ENCODE measurements at regions not wholly inside any gene's neighbourhood (a gene's known extent, or its start where the extent isn't known, plus 50 kb on each side); places are given as distances from the start of the nearest gene placed in this dataset.

GRCh38 chr1:36650200-36651065 is 167.7 kb upstream of the CSF3R start:
- Histone ChIP-seq H3K4me1 (ENCODE audit: low read length) (peaks cover 9% of the 10 kb centered on the region; the same call in 1 of the 2 replicates), H3K27ac (ENCODE audit: low read length) (no peak overlapping the region), H3K4me3 (ENCODE audit: low read length) (no peak overlapping the region), H3K36me3 (replicated peaks; ENCODE audit: insufficient read depth, low read length) (no peaks in the 10 kb centered on the region), H4K20me1 (ENCODE audit: insufficient read depth, low read length) (no peaks in the 10 kb centered on the region), H3K9me2 (replicated peaks; ENCODE audit: insufficient read depth, low read length) (no peaks in the 10 kb centered on the region), H3K9ac (ENCODE audit: low read length) (no peak overlapping the region), H3K27me3 (replicated peaks; ENCODE audit: insufficient read depth, low read length) (peaks cover 12% of the 10 kb centered on the region; the same call in 1 of the 2 replicates), H2AFZ (ENCODE audit: low read length) (no peak overlapping the region), H3F3A (ENCODE audit: insufficient read depth, low read length) (no peaks in the 10 kb centered on the region), H3K9me3 (replicated peaks; ENCODE audit: insufficient read depth, low read length) (no peaks in the 10 kb centered on the region), H3K79me2 (ENCODE audit: low read length) (no peaks in the 10 kb centered on the region), H3K4me2 (ENCODE audit: low read depth, low read length) (no peak overlapping the region)
- DNase-seq = peak; percentile 52
- TF ChIP-seq, protein P1, sequence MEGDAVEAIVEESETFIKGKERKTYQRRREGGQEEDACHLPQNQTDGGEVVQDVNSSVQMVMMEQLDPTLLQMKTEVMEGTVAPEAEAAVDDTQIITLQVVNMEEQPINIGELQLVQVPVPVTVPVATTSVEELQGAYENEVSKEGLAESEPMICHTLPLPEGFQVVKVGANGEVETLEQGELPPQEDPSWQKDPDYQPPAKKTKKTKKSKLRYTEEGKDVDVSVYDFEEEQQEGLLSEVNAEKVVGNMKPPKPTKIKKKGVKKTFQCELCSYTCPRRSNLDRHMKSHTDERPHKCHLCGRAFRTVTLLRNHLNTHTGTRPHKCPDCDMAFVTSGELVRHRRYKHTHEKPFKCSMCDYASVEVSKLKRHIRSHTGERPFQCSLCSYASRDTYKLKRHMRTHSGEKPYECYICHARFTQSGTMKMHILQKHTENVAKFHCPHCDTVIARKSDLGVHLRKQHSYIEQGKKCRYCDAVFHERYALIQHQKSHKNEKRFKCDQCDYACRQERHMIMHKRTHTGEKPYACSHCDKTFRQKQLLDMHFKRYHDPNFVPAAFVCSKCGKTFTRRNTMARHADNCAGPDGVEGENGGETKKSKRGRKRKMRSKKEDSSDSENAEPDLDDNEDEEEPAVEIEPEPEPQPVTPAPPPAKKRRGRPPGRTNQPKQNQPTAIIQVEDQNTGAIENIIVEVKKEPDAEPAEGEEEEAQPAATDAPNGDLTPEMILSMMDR (IDR thresholded peaks at IDR 0.05; ENCODE audit: low read length) = peak; percentile 87
- TF ChIP-seq EZH2phosphoT487 (IDR thresholded peaks at IDR 0.05; ENCODE audit: low read length) (no peak), EZH2 (optimal IDR thresholded peaks at IDR 0.05; ENCODE audit: low read depth, low read length) (no peak)

GRCh38 chr1:36645867-36646266 is 163.2 kb upstream of the CSF3R start:
- no peaks in the 10 kb centered on the region for H3K9me3 ChIP-seq (replicated peaks; ENCODE audit: insufficient read depth, low read length)
- no peaks in the 10 kb centered on the region for H3K9me2 ChIP-seq (replicated peaks; ENCODE audit: insufficient read depth, low read length)
- H3K27me3 ChIP-seq (replicated peaks; ENCODE audit: insufficient read depth, low read length) = 0 out of 2 replicates have a peak, but pooled peaks cover 11% of the 10 kb centered on the region
- no peak overlapping the region for H3K27ac ChIP-seq (ENCODE audit: low read length)
- TF ChIP-seq, protein P1 (IDR thresholded peaks at IDR 0.05; ENCODE audit: low read length) = no peak
- TF ChIP-seq EZH2 (optimal IDR thresholded peaks at IDR 0.05; ENCODE audit: low read depth, low read length) = no peak
- no peak for TF ChIP-seq EZH2phosphoT487 (IDR thresholded peaks at IDR 0.05; ENCODE audit: low read length)
- DNase-seq = no peak
- H3K79me2 ChIP-seq (ENCODE audit: low read length) = no peaks in the 10 kb centered on the region
- no peak overlapping the region for H3K4me2 ChIP-seq (ENCODE audit: low read depth, low read length)
- H3K4me3 ChIP-seq (ENCODE audit: low read length) = no peak overlapping the region
- H2AFZ ChIP-seq (ENCODE audit: low read length) = no peak overlapping the region
- peaks cover 8% of the 10 kb centered on the region; the same call in 1 of the 2 replicates for H3F3A ChIP-seq (ENCODE audit: insufficient read depth, low read length)
- no peaks in the 10 kb centered on the region for H3K36me3 ChIP-seq (replicated peaks; ENCODE audit: insufficient read depth, low read length)
- H3K4me1 ChIP-seq (ENCODE audit: low read length) = peaks cover 25% of the 10 kb centered on the region
- H3K9ac ChIP-seq (ENCODE audit: low read length) = no peak overlapping the region
- no peaks in the 10 kb centered on the region for H4K20me1 ChIP-seq (ENCODE audit: insufficient read depth, low read length)

DNA sequence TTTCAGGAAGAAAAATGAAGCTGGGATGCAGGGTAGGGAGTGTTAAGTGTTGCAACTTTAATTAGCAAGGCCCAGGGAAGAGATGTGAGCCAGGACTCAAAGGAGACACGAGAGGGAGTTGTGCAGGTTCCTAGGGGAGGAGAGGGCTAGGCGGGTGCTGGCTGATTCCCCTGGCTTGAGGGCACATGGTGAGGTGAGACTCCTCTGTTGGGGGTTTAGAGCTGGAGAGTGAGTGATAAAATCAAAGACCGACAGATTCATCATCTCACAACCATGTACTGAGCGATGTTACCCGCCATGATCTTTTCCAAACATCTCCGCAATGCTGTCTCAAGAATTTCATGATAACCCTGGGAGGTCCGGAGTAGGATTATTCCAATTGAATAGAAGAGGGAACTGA is 161.8 kb upstream of the CSF3R start:
- Histone ChIP-seq H3K27ac (ENCODE audit: low read length) (peak overlapping the region; percentile 71; the same call in 1 of the 2 replicates), H3K4me1 (ENCODE audit: low read length) (peaks cover 25% of the 10 kb centered on the region), H4K20me1 (ENCODE audit: insufficient read depth, low read length) (no peaks in the 10 kb centered on the region), H3K9ac (ENCODE audit: low read length) (no peak overlapping the region), H3F3A (ENCODE audit: insufficient read depth, low read length) (peaks cover 8% of the 10 kb centered on the region; the same call in 1 of the 2 replicates), H3K27me3 (replicated peaks; ENCODE audit: insufficient read depth, low read length) (0 out of 2 replicates have a peak, but pooled peaks cover 10% of the 10 kb centered on the region), H3K4me2 (ENCODE audit: low read depth, low read length) (peak overlapping the region; percentile 51; the same call in 1 of the 2 replicates), H2AFZ (ENCODE audit: low read length) (no peak overlapping the region), H3K79me2 (ENCODE audit: low read length) (no peaks in the 10 kb centered on the region), H3K9me2 (replicated peaks; ENCODE audit: insufficient read depth, low read length) (no peaks in the 10 kb centered on the region), H3K4me3 (ENCODE audit: low read length) (no peak overlapping the region), H3K9me3 (replicated peaks; ENCODE audit: insufficient read depth, low read length) (no peaks in the 10 kb centered on the region), H3K36me3 (replicated peaks; ENCODE audit: insufficient read depth, low read length) (no peaks in the 10 kb centered on the region)
- no peak for DNase-seq
- TF ChIP-seq, protein P1 (IDR thresholded peaks at IDR 0.05; ENCODE audit: low read length) = no peak
